Astrocyte (in vitro differentiated cells and primary cell): ENCODE measurements at regions not wholly inside any gene's neighbourhood (a gene's known extent, or its start where the extent isn't known, plus 50 kb on each side); places are given as distances from the start of the nearest gene placed in this dataset.
"Not testable (repeated sequence)": the region's sequence is repeated elsewhere in the genome, so short reads cannot be mapped to it uniquely, and the experiment has no call there.

Experiments used
- DNase-seq: peaks from one replicate; pipeline ENCODE4 v3.0.0-alpha.2; 2010; ENCODE audit warnings: low read depth
- FAIRE-seq: peaks from 2 replicates; lab custom pipeline; 2011; peaks lifted over from hg19 to GRCh38; lab: Jason Lieb, UNC
- H2AFZ ChIP-seq: 2 replicates; pipeline ENCODE4 v1.6.0; 2012; ENCODE audit warnings: low read depth, low read length, inconsistent platforms
- H3K27ac ChIP-seq: 2 replicates; pipeline ENCODE4 v1.5.1; 2011; ENCODE audit warnings: low read depth, low read length, inconsistent platforms
- H3K27me3 ChIP-seq: 2 replicates; pipeline ENCODE4 v1.6.0; 2011; ENCODE audit warnings: low read length, inconsistent platforms; ENCODE audit not compliant: insufficient read depth
- H3K36me3 ChIP-seq: 2 replicates; pipeline ENCODE4 v1.5.1; 2011; ENCODE audit warnings: low read length, inconsistent platforms; ENCODE audit not compliant: insufficient read depth
- H3K4me1 ChIP-seq: 2 replicates; pipeline ENCODE4 v1.5.1; 2011; ENCODE audit warnings: low read length, inconsistent platforms; ENCODE audit not compliant: insufficient read depth
- H3K4me2 ChIP-seq: 2 replicates; pipeline ENCODE4 v1.6.0; 2012; ENCODE audit warnings: low read length, inconsistent platforms
- H3K4me3 ChIP-seq: 2 replicates; pipeline ENCODE4 v1.5.1; 2011; ENCODE audit warnings: low read depth, mild to moderate bottlenecking, low read length, inconsistent platforms; ENCODE audit not compliant: insufficient read depth
- H3K79me2 ChIP-seq: 2 replicates; pipeline ENCODE4 v1.6.0; 2012; ENCODE audit warnings: mild to moderate bottlenecking, low read length, inconsistent platforms; ENCODE audit not compliant: insufficient read depth
- H3K9ac ChIP-seq: 2 replicates; pipeline ENCODE4 v1.6.0; 2012; ENCODE audit warnings: mild to moderate bottlenecking, low read length, inconsistent platforms
- H3K9me3 ChIP-seq: 2 replicates; pipeline ENCODE4 v1.5.1; 2012; ENCODE audit warnings: low read depth, mild to moderate bottlenecking, low read length, inconsistent platforms; ENCODE audit not compliant: insufficient read depth
- H4K20me1 ChIP-seq: 2 replicates; pipeline ENCODE4 v1.6.0; 2012; ENCODE audit warnings: low read length, inconsistent platforms; ENCODE audit not compliant: insufficient read depth
- H3K27ac Mint-ChIP-seq: one replicate; pipeline ENCODE4 v1.8.0; 2021; ENCODE audit warnings: mild to moderate bottlenecking, mixed read lengths; ENCODE audit not compliant: unreplicated experiment
- H3K27me3 Mint-ChIP-seq: one replicate; pipeline ENCODE4 v1.8.0; 2021; ENCODE audit warnings: low read depth, mixed read lengths; ENCODE audit not compliant: unreplicated experiment
- H3K36me3 Mint-ChIP-seq: one replicate; pipeline ENCODE4 v1.8.0; 2021; ENCODE audit warnings: low read depth, mixed read lengths; ENCODE audit not compliant: unreplicated experiment
- H3K4me1 Mint-ChIP-seq: one replicate; pipeline ENCODE4 v1.8.0; 2021; ENCODE audit warnings: low read depth, mixed read lengths; ENCODE audit not compliant: unreplicated experiment
- H3K4me3 Mint-ChIP-seq: one replicate; pipeline ENCODE4 v1.8.0; 2021; ENCODE audit warnings: mild to moderate bottlenecking, moderate library complexity, mixed read lengths; ENCODE audit not compliant: unreplicated experiment
- H3K9me3 Mint-ChIP-seq: one replicate; pipeline ENCODE4 v1.8.0; 2021; ENCODE audit warnings: mild to moderate bottlenecking, mixed read lengths; ENCODE audit not compliant: unreplicated experiment
- EZH2 ChIP-seq: IDR thresholded peaks from 2 replicates; pipeline ENCODE4 v1.6.1; 2012; ENCODE audit warnings: mild to moderate bottlenecking, low read length, inconsistent platforms; ENCODE audit not compliant: insufficient read depth
- TF ChIP-seq, protein P1 (sequence below): IDR thresholded peaks from 2 replicates; pipeline ENCODE4 v1.5.1; 2011; ENCODE audit warnings: low read depth, mild to moderate bottlenecking, inconsistent platforms, low read length, moderate library complexity; ENCODE audit not compliant: insufficient read depth

DNA sequence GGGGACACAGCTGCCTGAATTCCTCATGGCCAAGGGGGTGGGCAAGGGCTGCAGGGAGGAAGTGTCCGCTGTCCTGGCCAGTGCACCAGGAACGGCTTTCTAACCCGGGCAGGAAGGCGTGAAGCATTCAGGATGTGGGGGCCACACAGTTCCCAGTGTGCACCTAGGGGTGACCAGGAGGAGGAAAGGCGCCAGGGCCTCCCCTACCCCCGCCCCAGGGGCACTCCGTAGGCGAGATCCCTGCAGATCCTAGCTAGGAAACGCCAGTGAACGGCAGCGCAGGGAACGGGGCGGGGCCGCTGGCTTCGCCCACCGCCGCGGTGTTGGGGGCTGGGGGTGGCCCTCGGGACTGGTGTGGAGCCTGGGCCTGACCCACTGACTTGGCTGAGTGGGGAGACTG is 199.6 kb downstream of the USP22 start:
- H4K20me1 ChIP-seq, H3K4me1 Mint-ChIP-seq: not testable (repeated sequence)

DNA sequence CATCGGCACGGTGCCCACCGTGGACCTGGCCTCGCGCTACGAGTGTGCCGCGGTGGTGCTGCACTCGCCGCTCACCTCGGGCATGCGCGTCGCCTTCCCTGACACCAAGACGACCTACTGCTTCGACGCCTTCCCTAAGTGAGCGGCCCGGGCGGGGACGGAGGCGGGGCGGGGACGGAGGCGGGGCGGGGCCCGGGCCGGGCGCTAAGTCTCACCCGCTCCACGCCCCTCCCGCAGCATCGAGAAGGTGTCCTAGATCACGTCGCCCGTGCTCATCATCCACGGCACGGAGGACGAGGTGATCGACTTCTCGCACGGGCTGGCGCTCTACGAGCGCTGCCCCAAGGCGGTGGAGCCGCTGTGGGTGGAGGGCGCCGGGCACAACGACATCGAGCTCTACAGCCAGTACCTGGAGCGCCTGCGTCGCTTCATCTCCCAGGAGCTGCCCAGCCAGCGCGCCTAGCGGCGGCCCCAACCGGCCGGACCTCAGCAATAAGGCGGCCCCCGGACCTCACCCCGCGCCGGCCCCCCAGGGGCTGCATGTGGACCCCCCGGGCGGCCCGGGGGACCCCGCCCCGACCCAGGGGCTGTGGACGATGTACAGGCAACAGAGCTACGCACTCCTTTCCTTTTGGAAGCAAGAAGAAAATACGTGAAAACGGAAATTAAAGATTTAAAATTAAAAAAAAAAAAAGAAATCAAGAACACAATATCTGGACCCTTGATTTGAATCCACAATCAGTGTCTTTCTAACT is 198.8 kb downstream of the USP22 start:
- not testable (repeated sequence) for H3K27ac ChIP-seq, H3K4me3 ChIP-seq, H3K4me1 Mint-ChIP-seq, H3K9me3 Mint-ChIP-seq, H3K4me1 ChIP-seq, H4K20me1 ChIP-seq, H3K79me2 ChIP-seq, H2AFZ ChIP-seq, H3K9ac ChIP-seq, H3K9me3 ChIP-seq, H3K36me3 ChIP-seq, H3K27ac Mint-ChIP-seq, DNase-seq, H3K36me3 Mint-ChIP-seq, H3K27me3 ChIP-seq, FAIRE-seq
- H3K4me2 ChIP-seq: peak overlapping the region; percentile 54
- Mint-ChIP-seq H3K4me3 (peak overlapping the region; percentile 45), H3K27me3 (peaks cover 16% of the 10 kb centered on the region)

More for the DNA sequence above, 199.6 kb downstream of the USP22 start:
- H3K79me2 ChIP-seq, H3K4me3 Mint-ChIP-seq, H3K4me3 ChIP-seq, H3K27ac ChIP-seq, H3K9ac ChIP-seq, H3K9me3 ChIP-seq, H3K27me3 ChIP-seq, H3K27ac Mint-ChIP-seq, H3K9me3 Mint-ChIP-seq, H3K4me2 ChIP-seq, FAIRE-seq, DNase-seq, H3K4me1 ChIP-seq, H3K36me3 Mint-ChIP-seq, H3K36me3 ChIP-seq, H2AFZ ChIP-seq: not testable (repeated sequence)
- H3K27me3 Mint-ChIP-seq: peaks cover 16% of the 10 kb centered on the region
- peak; percentile 8 for TF ChIP-seq EZH2

DNA sequence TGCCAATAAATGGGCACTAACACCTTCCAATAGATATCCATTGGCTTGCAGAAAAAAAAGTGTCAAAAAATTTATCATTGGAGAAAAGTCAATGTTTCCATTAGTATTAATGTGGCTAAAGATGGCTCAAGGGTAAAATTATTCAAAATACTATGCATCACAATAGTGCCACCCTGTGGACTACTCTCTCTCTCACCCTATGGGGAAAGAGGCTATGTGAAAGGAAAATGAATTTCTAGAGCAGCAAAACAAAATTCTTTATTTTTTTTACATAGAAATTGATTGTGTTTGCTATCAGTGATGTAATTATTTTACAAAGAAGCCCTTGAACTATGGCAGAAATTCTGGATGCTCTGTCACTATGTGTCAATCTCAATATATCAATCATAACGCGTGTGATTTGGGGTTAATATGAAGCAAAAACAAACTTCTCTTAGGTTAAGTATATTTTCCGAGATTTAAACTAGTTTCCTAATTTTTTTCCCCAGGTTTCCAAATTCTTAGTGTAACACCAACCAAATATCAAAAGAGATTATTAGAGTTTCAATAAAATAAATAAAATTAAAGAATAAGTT is 193.9 kb downstream of the USP22 start:
- not testable (repeated sequence) for H3K4me1 Mint-ChIP-seq, H3K4me3 Mint-ChIP-seq, H3K9ac ChIP-seq, H3K4me1 ChIP-seq, H3K36me3 Mint-ChIP-seq, H3K9me3 Mint-ChIP-seq, H3K79me2 ChIP-seq, H2AFZ ChIP-seq, H3K27ac Mint-ChIP-seq, H3K36me3 ChIP-seq, DNase-seq, H3K27ac ChIP-seq, H3K9me3 ChIP-seq, H4K20me1 ChIP-seq, H3K4me2 ChIP-seq, H3K4me3 ChIP-seq, FAIRE-seq
- TF ChIP-seq, protein P1, sequence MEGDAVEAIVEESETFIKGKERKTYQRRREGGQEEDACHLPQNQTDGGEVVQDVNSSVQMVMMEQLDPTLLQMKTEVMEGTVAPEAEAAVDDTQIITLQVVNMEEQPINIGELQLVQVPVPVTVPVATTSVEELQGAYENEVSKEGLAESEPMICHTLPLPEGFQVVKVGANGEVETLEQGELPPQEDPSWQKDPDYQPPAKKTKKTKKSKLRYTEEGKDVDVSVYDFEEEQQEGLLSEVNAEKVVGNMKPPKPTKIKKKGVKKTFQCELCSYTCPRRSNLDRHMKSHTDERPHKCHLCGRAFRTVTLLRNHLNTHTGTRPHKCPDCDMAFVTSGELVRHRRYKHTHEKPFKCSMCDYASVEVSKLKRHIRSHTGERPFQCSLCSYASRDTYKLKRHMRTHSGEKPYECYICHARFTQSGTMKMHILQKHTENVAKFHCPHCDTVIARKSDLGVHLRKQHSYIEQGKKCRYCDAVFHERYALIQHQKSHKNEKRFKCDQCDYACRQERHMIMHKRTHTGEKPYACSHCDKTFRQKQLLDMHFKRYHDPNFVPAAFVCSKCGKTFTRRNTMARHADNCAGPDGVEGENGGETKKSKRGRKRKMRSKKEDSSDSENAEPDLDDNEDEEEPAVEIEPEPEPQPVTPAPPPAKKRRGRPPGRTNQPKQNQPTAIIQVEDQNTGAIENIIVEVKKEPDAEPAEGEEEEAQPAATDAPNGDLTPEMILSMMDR: peak; percentile 34
- H3K27me3 Mint-ChIP-seq: peaks cover 21% of the 10 kb centered on the region
- peaks cover 23% of the 10 kb centered on the region for H3K27me3 ChIP-seq

DNA sequence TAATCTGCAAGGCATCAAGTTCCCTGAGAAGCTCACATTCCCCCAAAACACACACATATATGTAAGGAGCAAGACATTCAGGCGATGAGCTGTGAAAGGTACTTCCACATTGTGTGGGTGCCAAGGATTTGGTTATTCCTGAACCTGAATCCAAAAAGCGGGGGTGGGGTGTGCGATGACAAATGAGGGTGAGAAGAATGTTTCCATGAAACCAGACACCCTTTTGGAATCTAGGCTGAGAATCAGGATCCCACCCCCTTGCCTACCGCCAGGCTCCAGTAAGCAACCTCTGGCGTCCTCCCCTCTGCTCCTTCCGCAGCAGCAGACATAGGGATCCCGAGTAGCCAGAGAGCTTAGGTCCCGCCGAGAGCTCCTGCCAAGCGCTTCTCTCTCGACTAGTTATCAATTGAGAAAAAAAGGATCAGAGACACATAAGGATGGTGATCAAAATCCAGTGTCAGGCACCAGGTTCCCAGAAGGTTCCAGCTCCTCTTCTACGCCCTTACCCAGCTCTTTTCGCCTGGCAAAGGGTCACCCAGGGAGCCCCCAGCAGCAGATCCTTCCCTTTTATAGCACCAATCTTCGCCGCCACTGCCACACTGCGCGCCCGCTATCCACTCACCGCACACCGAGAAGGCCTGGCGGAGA is 191.1 kb downstream of the USP22 start:
- not testable (repeated sequence) for H3K9me3 ChIP-seq, H3K27ac Mint-ChIP-seq, H3K79me2 ChIP-seq, H3K27ac ChIP-seq, H4K20me1 ChIP-seq, H3K9ac ChIP-seq, H3K36me3 Mint-ChIP-seq, H3K36me3 ChIP-seq, H3K9me3 Mint-ChIP-seq, H3K4me1 Mint-ChIP-seq, H3K4me1 ChIP-seq
- peak overlapping the region; percentile 42 for H3K4me3 ChIP-seq
- DNase-seq (peak; percentile 49), FAIRE-seq (peak; percentile 73)
- peak overlapping the region; percentile 85 for H3K4me2 ChIP-seq
- H3K27me3 ChIP-seq: peaks cover 23% of the 10 kb centered on the region
- Mint-ChIP-seq H3K4me3 (peak overlapping the region; percentile 82), H3K27me3 (peaks cover 23% of the 10 kb centered on the region)
- peak overlapping the region; percentile 60 for H2AFZ ChIP-seq
